T47D (cell line): ENCODE measurements at regions not wholly inside any gene's neighbourhood (a gene's known extent, or its start where the extent isn't known, plus 50 kb on each side); places are given as distances from the start of the nearest gene placed in this dataset.

Experiments used
- DNase-seq, 2 experiments: peaks; one replicate each; pipeline versions ENCODE4 v3.0.0 to v3.0.0-alpha.2; 2011 to 2012; ENCODE audit warnings: low read depth in 1 of 2, low spot score in 1 of 2
- JUND ChIP-seq: IDR thresholded peaks from 2 replicates; pipeline ENCODE4 v1.6.1; 2012; ENCODE audit warnings: low read depth
- in situ Hi-C: cut with HindIII; loops from 2 replicates; pipeline ENCODE4 v1.10.0; 2016; ENCODE audit warnings: low sequenced_read_pairs, low pct_unique_long_range_greater_than_20kb

GRCh38 chr14:56490379-56490778, 89.2 kb upstream of the TMEM260 start:
- no peak for TF ChIP-seq JUND
- DNase-seq, result peak in 1 of 2 experiments; percentile 60
- in situ Hi-C loops, result no loop called here

DNA sequence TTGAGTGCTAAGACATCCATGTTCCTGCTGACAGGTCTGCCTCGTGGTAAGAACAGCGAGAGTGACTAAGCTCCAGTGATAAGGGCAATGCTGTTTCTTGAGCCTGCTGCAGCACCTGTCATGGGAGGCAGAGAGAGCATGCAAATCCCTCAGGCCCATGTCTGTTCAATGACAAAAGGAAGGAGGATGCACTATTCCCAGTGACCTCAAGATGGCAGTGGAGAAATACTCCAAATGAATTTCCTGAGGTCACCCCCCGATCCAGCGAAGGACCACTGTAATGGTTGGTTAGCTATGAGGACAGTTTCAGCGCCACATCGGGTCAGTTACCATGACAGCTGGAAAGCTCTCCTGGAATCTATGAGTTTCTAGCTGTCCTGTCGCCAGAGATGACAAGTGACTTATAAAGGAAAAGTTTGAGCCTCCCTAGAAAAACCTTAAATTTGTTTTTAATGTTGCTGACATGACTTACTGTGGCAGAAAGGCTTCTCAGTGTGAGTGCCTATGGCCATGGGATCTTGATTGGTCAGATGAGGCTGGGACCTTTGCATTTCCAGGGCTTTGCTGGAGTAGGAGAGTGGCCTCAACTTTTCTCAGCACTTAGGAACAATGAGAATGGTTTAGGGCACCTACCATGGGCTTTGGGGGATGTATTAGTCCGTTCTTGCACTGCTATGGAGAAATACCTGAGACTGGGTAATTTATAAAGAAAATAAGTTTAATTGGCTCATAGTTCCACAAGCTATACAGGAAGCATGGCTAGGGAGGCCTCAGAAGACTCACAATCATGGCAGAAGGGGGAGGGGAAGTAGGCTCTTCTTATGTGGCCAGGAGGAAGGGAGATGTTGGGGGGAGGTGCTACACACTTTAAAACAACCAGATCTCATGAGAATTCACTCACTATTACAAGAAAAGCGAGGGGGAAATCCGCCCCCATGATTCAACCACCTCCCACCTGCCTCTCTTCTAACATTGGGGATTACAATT, 88.0 kb upstream of the TMEM260 start:
- in situ Hi-C loops, result no loop called here
- no peak for TF ChIP-seq JUND
- peak; percentile 8 to 73 for DNase-seq

DNA sequence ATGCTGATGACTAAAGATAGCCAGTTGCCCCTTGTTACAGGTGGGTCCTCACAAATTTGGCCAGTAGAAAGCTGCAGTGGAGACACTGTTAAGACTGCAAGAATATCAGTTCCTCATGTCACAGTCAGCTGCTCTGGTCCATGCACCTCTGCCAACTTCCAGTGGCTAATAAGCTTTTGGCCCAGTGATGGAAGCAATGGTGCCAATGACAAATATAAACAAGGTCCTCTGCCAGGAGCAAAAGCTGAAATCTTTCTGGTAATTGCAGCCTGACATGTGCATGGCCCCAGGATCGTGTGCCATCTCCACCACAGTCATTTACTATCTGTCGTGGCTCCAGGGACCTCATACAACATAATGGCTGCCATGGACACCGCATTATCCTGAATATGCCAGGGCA, 85.4 kb upstream of the TMEM260 start:
- in situ Hi-C loops, result no loop called here
- no peak for DNase-seq
- no peak for TF ChIP-seq JUND

DNA sequence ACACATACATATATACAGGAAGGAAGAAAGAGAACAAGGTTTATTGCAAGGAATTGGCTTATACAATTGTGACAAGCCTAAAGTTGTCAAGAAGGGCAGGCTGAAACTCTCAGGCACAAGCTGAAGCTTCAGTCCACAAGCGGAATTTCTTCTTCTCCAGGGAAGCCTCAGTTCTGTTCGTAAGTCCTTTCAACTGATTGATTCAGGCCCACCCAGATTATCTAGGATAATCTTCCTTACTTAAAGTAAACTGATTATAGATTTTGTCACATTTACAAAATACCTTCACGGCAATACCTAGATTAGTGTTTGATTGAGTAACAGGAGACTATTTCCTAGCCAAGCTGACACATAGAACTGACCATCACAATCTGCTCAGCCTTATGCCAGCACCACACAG, 81.5 kb upstream of the TMEM260 start:
- TF ChIP-seq JUND, result no peak
- in situ Hi-C loops, result no loop called here
- DNase-seq, result no peak

- no peak for TF ChIP-seq JUND
- no peak for DNase-seq
- in situ Hi-C loops, result no loop called here
Observed at GRCh38 chr14:56501909-56502530, 77.6 kb upstream of the TMEM260 start.

DNA sequence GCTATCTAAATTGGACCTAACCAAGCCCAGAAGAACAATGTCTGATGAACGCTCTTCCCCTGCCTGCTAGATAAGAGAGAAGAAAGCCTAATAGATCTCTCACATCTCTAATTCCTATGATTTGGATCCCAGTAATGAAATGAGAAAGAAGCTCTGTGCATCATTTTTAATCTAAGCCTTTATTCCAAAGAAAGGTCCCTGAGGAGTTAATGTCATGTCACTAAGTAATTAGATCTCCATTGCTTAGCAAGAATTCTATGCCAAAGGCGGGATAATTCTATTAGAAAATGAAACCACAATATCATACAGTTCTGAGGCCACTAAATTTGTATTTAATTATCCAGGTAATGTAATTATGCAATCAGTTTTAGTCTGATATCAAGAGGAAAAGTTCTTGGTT, 74.2 kb upstream of the TMEM260 start:
- in situ Hi-C loops, result no loop called here
- TF ChIP-seq JUND, result no peak
- no peak for DNase-seq

DNA sequence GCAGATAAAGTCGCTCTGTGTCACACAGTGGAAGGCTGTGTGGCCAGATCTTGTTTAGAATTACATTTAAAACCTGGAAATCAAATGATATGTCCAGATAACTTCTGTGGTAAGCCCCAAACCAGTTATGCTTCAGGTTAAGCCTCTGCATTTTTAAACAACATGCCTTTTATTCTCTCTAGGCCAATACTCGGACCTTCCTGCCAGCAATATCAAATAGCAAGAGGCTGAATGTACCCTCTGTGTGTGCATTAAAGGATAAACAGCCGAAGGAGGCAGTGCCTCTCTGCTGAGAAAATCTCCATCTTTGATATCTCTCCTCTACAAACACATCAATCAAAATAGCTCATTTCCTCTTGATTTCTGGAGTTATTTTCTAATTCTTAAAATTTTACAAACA, 67.1 kb upstream of the TMEM260 start:
- no peak for DNase-seq
- no peak for TF ChIP-seq JUND
- in situ Hi-C loops, result no loop called here

DNA sequence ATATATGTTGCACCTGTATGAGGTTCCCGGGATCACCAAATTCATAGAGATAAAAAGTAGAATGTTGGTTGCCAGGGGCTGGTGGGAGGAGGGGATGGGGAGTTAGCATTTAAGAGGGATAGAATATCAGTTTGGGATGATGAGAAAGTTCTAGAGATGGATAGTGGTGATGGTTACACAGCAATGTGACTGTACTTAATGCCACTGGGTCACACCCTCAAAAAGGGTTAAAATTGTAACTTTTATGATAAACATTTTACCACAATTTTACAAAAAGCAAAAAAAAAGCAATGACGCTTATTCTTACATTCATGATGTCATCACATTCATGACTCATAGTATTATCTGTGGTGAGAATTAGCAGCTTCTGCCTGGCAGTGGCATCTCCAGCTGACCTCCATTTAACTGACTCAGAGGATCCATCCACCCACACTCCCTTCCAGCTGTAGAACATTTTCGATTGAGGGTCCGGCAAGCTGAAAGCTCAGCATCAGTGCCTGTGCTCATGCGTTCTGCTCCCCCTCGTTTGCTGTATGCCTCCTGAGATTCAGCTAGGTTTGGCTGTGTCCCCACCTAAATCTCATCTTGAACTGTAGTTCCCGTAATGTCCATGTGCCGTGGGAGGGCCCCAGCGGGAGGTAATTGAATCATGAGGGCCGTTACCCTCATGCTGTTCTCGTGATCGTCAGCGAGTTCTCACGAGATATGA, 64.8 kb upstream of the TMEM260 start:
- in situ Hi-C loops, result no loop called here
- TF ChIP-seq JUND, result no peak
- DNase-seq, result no peak

DNA sequence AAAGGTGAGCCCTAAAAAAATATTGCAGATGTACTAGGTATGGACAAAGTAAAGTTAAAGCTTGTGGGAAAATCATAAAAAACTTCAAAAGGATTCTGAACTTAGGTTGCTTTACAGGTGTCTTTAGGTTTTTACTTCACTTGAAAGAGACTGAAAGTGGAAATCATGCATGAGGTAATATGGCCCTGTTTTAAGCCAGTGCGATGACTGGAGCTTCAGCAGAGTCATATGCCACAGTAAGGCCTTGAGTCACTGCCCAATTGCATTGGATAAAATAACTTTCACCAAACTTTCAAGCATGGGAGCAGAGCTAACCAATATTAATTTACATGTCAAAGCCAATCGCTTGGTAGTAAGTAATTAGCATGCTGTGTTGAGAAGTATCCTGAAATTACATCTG, 63.9 kb upstream of the TMEM260 start:
- no peak for DNase-seq
- TF ChIP-seq JUND, result no peak
- in situ Hi-C loops, result no loop called here

- no peak for TF ChIP-seq JUND
- in situ Hi-C loops, result no loop called here
- DNase-seq, result no peak
Observed at GRCh38 chr14:56522403-56522802, 57.2 kb upstream of the TMEM260 start.

DNA sequence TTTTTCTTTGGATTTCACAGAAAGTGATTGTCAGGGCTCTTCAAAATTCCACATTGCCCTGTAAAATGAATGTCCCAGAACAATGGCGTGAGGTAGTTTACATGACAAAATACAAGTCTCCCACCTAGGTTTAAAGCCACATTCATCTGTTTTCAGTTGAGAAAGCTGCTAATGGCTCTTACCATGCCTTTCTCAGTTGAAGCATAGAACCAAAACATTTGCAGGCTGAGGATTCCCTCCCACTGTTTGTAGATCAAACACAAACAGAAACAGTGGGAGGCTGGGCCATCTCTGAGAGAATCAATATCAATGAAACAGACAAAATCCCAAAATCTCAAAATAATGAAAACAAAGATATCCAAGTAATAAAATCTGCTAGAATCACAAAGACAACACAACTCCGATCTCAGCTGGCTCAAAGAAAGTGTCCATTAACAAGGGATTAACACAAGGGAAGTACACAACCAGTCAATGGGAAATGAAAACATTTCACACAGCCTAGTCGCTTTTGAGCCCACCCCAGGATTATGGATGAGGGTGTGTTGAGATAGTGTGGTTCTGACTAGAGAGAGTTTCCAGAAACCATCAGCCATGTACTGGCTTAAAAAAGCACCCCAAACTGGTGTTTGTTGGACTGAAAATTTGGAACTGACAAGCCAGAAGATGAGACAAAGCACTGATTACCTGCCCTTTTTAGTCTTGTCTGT, 54.5 kb upstream of the TMEM260 start:
- no peak for DNase-seq
- in situ Hi-C loops, result no loop called here
- TF ChIP-seq JUND, result no peak

DNA sequence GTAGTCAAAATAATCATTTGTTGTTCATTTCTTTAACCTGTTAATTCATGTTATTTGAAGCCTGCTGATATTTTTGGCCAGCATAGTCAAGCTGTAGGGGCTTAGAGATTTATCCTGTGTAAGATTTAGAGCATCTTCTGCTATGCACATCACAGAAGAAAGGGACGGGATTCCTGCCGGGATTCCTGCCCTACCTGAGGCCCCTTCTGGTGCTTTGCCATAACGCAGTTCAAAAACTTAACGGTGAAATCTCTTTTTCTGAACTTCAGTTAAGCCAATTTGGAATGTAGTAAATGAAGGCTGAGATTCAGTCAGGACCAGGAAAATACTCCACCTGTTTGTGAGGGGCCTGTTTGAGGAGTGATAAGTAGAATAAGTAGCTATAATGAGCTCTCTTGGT, 50.7 kb upstream of the TMEM260 start:
- in situ Hi-C loops, result no loop called here
- DNase-seq, result no peak
- TF ChIP-seq JUND, result no peak
